PC-3 (cell line): ENCODE measurements at regions not wholly inside any gene's neighbourhood (a gene's known extent, or its start where the extent isn't known, plus 50 kb on each side); places are given as distances from the start of the nearest gene placed in this dataset.

Source experiments
- ATAC-seq: fragments of 200-7000 bp; cut with Tn5 transposase; 2 replicates; pipeline ENCODE4 v1.9.1; 2020; ENCODE audit warnings: mild to moderate bottlenecking, moderate library complexity
- BruUV-seq: library from RNA; stranded (reverse); fragments of 400-500 nt; replicated peaks from 2 replicates; lab custom pipeline; 2021; lab: Mats Ljungman, UMichigan
- CTCF ChIA-PET: fragments of 300-600 bp; sonication (Branson Sonifier 250); formaldehyde crosslinking; loops from one replicate; lab custom pipeline; 2022; ENCODE audit warnings: antibody characterized with exemption; lab: Charles Lee
- POLR2A ChIA-PET: fragments of 300-600 bp; sonication (Branson Sonifier 250); formaldehyde crosslinking; loops from one replicate; lab custom pipeline; 2022; ENCODE audit warnings: antibody characterized with exemption; ENCODE audit not compliant: unreplicated experiment; lab: Charles Lee
- DNase-seq: peaks from one replicate; pipeline ENCODE4 v3.0.0-alpha.2; 2015
- H2AFZ ChIP-seq: fragments of 300-600 bp; sonication (generic); 2 replicates; pipeline ENCODE4 v1.6.0; 2016; ENCODE audit warnings: antibody characterized with exemption, low read length
- H3F3A ChIP-seq: fragments of 300-600 bp; sonication (generic); one replicate; pipeline ENCODE4 v1.6.0; 2017; ENCODE audit warnings: antibody characterized with exemption, low read length, control low read depth, mild to moderate bottlenecking; ENCODE audit not compliant: unreplicated experiment
- H3K27ac ChIP-seq: fragments of 300-600 bp; sonication (generic); 2 replicates; pipeline ENCODE4 v1.5.1; 2016; ENCODE audit warnings: mild to moderate bottlenecking, low read length
- H3K27me3 ChIP-seq: fragments of 300-600 bp; sonication (generic); 2 replicates; pipeline ENCODE4 v1.6.1; 2016; ENCODE audit warnings: low read length, mixed read lengths
- H3K36me3 ChIP-seq: fragments of 300-600 bp; sonication (generic); 2 replicates; pipeline ENCODE4 v1.6.1; 2016; ENCODE audit warnings: low read depth, mixed run types, low read length, mixed read lengths
- H3K4me1 ChIP-seq: fragments of 300-600 bp; sonication (generic); 2 replicates; pipeline ENCODE4 v1.5.1; 2016; ENCODE audit warnings: low read length; ENCODE audit not compliant: insufficient read depth
- H3K4me2 ChIP-seq: fragments of 300-600 bp; sonication (generic); 2 replicates; pipeline ENCODE4 v1.6.0; 2016; ENCODE audit warnings: low read length
- H3K4me3 ChIP-seq: fragments of 300-600 bp; sonication (generic); 2 replicates; pipeline ENCODE4 v1.5.1; 2016; ENCODE audit warnings: mild to moderate bottlenecking, low read length, mixed read lengths
- H3K79me2 ChIP-seq: fragments of 300-600 bp; sonication (generic); 2 replicates; pipeline ENCODE4 v1.6.1; 2017; ENCODE audit warnings: low read length, mixed read lengths
- H3K9ac ChIP-seq: fragments of 300-600 bp; sonication (generic); 2 replicates; pipeline ENCODE4 v1.6.0; 2016; ENCODE audit warnings: mild to moderate bottlenecking, low read length
- H3K9me2 ChIP-seq: fragments of 300-600 bp; sonication (generic); replicated peaks from 2 replicates; pipeline ENCODE4 v1.6.1; 2016; ENCODE audit warnings: mixed run types, low read length, mixed read lengths
- H3K9me3 ChIP-seq: fragments of 300-600 bp; sonication (generic); 2 replicates; pipeline ENCODE4 v1.6.1; 2016; ENCODE audit warnings: low read length, mixed read lengths
- H4K20me1 ChIP-seq: fragments of 300-600 bp; sonication (generic); 2 replicates; pipeline ENCODE4 v1.6.1; 2016; ENCODE audit warnings: low read length, mixed read lengths
- CTCF ChIP-seq: fragments of 300-600 bp; sonication (generic); conservative IDR thresholded peaks from 2 replicates; pipeline ENCODE4 v1.5.1; 2017; ENCODE audit warnings: antibody characterized with exemption, low read depth, mild to moderate bottlenecking, low read length
- EZH2 ChIP-seq: fragments of 300-600 bp; sonication (generic); IDR thresholded peaks from one replicate; pipeline ENCODE4 v1.6.1; 2017; ENCODE audit warnings: antibody characterized with exemption, mild to moderate bottlenecking, low read length; ENCODE audit not compliant: unreplicated experiment
- EZH2phosphoT487 ChIP-seq: fragments of 300-600 bp; sonication (generic); IDR thresholded peaks from 2 replicates; pipeline ENCODE4 v1.6.1; 2018; ENCODE audit warnings: mild to moderate bottlenecking, antibody characterized with exemption, low read length, borderline replicate concordance
- intact Hi-C: fragments of 100-400 bp; cut with micrococcal nuclease; formaldehyde crosslinking; loops from 2 replicates; pipeline ENCODE4 v1.9.0; 2023

- peaks cover 95% of the 10 kb centered on the region for H3K27me3 ChIP-seq
- TF ChIP-seq EZH2 (no peak), CTCF (no peak), EZH2phosphoT487 (no peak)
- H3K4me2 ChIP-seq: no peak overlapping the region
- no peaks in the 10 kb centered on the region for H3F3A ChIP-seq
- CTCF ChIA-PET: no interaction called here
- H3K9ac ChIP-seq: no peak overlapping the region
- H3K36me3 ChIP-seq: no peaks in the 10 kb centered on the region
- no TSS peak for BruUV-seq
- peaks cover 14% of the 10 kb centered on the region for H3K4me1 ChIP-seq
- H2AFZ ChIP-seq: no peak overlapping the region
- no peak for ATAC-seq
- POLR2A ChIA-PET: no interaction called here
- no peak overlapping the region for H3K27ac ChIP-seq
- H4K20me1 ChIP-seq: no peaks in the 10 kb centered on the region
- H3K79me2 ChIP-seq: no peaks in the 10 kb centered on the region
- no peak for DNase-seq
- intact Hi-C loops: no loop called here
- no peak overlapping the region for H3K4me3 ChIP-seq
- H3K9me2 ChIP-seq: no peaks in the 10 kb centered on the region
- H3K9me3 ChIP-seq: no peaks in the 10 kb centered on the region
Observed at GRCh38 chr2:66698576-66699239, 263.8 kb downstream of the MEIS1 start.

- no peaks in the 10 kb centered on the region for H3K9me2 ChIP-seq
- H4K20me1 ChIP-seq: no peaks in the 10 kb centered on the region
- BruUV-seq: no TSS peak
- no peak for ATAC-seq
- no peaks in the 10 kb centered on the region for H3F3A ChIP-seq
- H3K4me2 ChIP-seq: no peak overlapping the region
- H3K9ac ChIP-seq: no peak overlapping the region
- TF ChIP-seq CTCF: no peak
- no peak for TF ChIP-seq EZH2phosphoT487
- no peak overlapping the region for H2AFZ ChIP-seq
- H3K79me2 ChIP-seq: no peaks in the 10 kb centered on the region
- no peak overlapping the region for H3K4me3 ChIP-seq
- peaks cover 14% of the 10 kb centered on the region for H3K4me1 ChIP-seq
- DNase-seq: no peak
- no peak overlapping the region for H3K27ac ChIP-seq
- ChIA-PET CTCF (no interaction called here), POLR2A (no interaction called here)
- H3K9me3 ChIP-seq: no peaks in the 10 kb centered on the region
- intact Hi-C loops: no loop called here
- peaks cover 92% of the 10 kb centered on the region for H3K27me3 ChIP-seq
- H3K36me3 ChIP-seq: no peaks in the 10 kb centered on the region
Observed at GRCh38 chr2:66699416-66699792, 264.5 kb downstream of the MEIS1 start.
